GM12878 (cell line): ENCODE measurements at regions not wholly inside any gene's neighbourhood (a gene's known extent, or its start where the extent isn't known, plus 50 kb on each side); places are given as distances from the start of the nearest gene placed in this dataset.

ENCODE experiments used
- ATAC-seq: fragments of 200-7000 bp; cut with Tn5 transposase; 3 replicates; pipeline ENCODE4 v1.9.1; 2020; ENCODE audit warnings: mild to moderate bottlenecking, moderate library complexity
- BruUV-seq: library from RNA; stranded (reverse); fragments of 400-500 nt; replicated peaks from 2 replicates; lab custom pipeline; 2021; lab: Mats Ljungman, UMichigan
- CTCF ChIA-PET: fragments of 300-600 bp; sonication (Branson Sonifier 250); formaldehyde crosslinking; extraction: SDS; loops from one replicate; lab custom pipeline; 2021; ENCODE audit warnings: inconsistent platforms; lab: Yijun Ruan, JAX
- POLR2A ChIA-PET: fragments of 350-600 bp; formaldehyde crosslinking; extraction: SDS; loops from one replicate; lab custom pipeline; 2021; ENCODE audit warnings: inconsistent platforms; lab: Charles Lee
- RAD21 ChIA-PET: fragments of 300-600 bp; sonication (Branson Sonifier 250); formaldehyde crosslinking; loops from one replicate; lab custom pipeline; 2023; ENCODE audit warnings: antibody characterized with exemption; ENCODE audit not compliant: unreplicated experiment; lab: Charles Lee
- SMC1A ChIA-PET: fragments of 300-600 bp; sonication (Branson Sonifier 250); formaldehyde crosslinking; loops from one replicate; lab custom pipeline; 2023; ENCODE audit not compliant: unreplicated experiment, uncharacterized antibody; lab: Charles Lee
- DNase-seq: peaks from one replicate; pipeline ENCODE4 v3.0.0-alpha.2; 2011; ENCODE audit warnings: low read depth, low spot score
- FAIRE-seq: peaks from 3 replicates; lab custom pipeline; 2011; peaks lifted over from hg19 to GRCh38; lab: Jason Lieb, UNC
- H2AFZ ChIP-seq: 2 replicates; pipeline ENCODE4 v1.6.0; 2011; ENCODE audit warnings: low read depth, low read length, control low read depth; ENCODE audit not compliant: control insufficient read depth
- H3K27ac ChIP-seq: 2 replicates; pipeline ENCODE4 v1.5.1; 2011; ENCODE audit warnings: control low read depth; ENCODE audit not compliant: control insufficient read depth, insufficient read depth
- H3K27me3 ChIP-seq, 2 experiments: replicated peaks in 1 of 2; 2 replicates each; pipeline versions ENCODE4 v1.6.0 to v1.6.1; 2011; ENCODE audit warnings: low read length in 1 of 2; ENCODE audit not compliant: control insufficient read depth in 2 of 2, insufficient read depth in 2 of 2
- H3K36me3 ChIP-seq, 2 experiments: 2 replicates each; pipeline ENCODE4 v1.5.1; 2011; ENCODE audit warnings: low read length in 1 of 2; ENCODE audit not compliant: control insufficient read depth in 2 of 2, insufficient read depth in 2 of 2
- H3K4me1 ChIP-seq: 2 replicates; pipeline ENCODE4 v1.6.1; 2011; ENCODE audit warnings: mild to moderate bottlenecking, low read length, moderate library complexity, mixed read lengths; ENCODE audit not compliant: control insufficient read depth, insufficient read depth
- H3K4me2 ChIP-seq: 2 replicates; pipeline ENCODE4 v1.6.0; 2011; ENCODE audit warnings: control low read depth; ENCODE audit not compliant: control insufficient read depth, insufficient read depth
- H3K4me3 ChIP-seq: fragments of 200-600 bp; sonication (generic); 2 replicates; pipeline ENCODE4 v1.5.1; 2016
- H3K79me2 ChIP-seq: 2 replicates; pipeline ENCODE4 v1.6.0; 2011; ENCODE audit warnings: low read length; ENCODE audit not compliant: control insufficient read depth, insufficient read depth
- H3K9ac ChIP-seq: 2 replicates; pipeline ENCODE4 v1.8.0; 2011; ENCODE audit warnings: low read length, control low read depth, mixed read lengths; ENCODE audit not compliant: control insufficient read depth, insufficient read depth
- H3K9me3 ChIP-seq: replicated peaks from 3 replicates; pipeline ENCODE4 v1.5.1; 2011; ENCODE audit warnings: mild to moderate bottlenecking, low read length; ENCODE audit not compliant: control insufficient read depth, insufficient read depth
- H4K20me1 ChIP-seq: 2 replicates; pipeline ENCODE4 v1.6.0; 2011; ENCODE audit not compliant: control insufficient read depth, insufficient read depth
- CBX3 ChIP-seq: fragments of 200-600 bp; sonication (generic); IDR thresholded peaks from 2 replicates; pipeline ENCODE4 v1.6.1; 2016; ENCODE audit warnings: low read depth, borderline replicate concordance
- CBX5 ChIP-seq: sonication (generic); IDR thresholded peaks from 2 replicates; pipeline ENCODE4 v1.6.1; 2016; ENCODE audit warnings: low read depth, moderate library complexity, mild to moderate bottlenecking, inconsistent platforms
- EGR1 ChIP-seq, 2 experiments: IDR thresholded peaks; 1 replicate in 1 of 2; 2 replicates in 1 of 2; pipeline ENCODE4 v1.6.1; 2011 to 2012; ENCODE audit warnings: low read depth in 2 of 2, low read length in 2 of 2, borderline replicate concordance in 1 of 2, mild to moderate bottlenecking in 1 of 2, moderate library complexity in 1 of 2
- EZH2 ChIP-seq: IDR thresholded peaks from 2 replicates; pipeline ENCODE4 v1.6.1; 2012; ENCODE audit warnings: low read depth, mild to moderate bottlenecking, control low read depth, inconsistent platforms, low read length, borderline replicate concordance; ENCODE audit not compliant: control insufficient read depth
- FOS ChIP-seq: IDR thresholded peaks from 3 replicates; pipeline ENCODE4 v1.6.1; 2011; ENCODE audit warnings: borderline replicate concordance; ENCODE audit not compliant: insufficient read length; ENCODE audit errors: extremely low read depth
- IRF5 ChIP-seq: fragments of 450-650 bp; IDR thresholded peaks from 2 replicates; pipeline ENCODE4 v1.6.1; 2017; ENCODE audit warnings: borderline replicate concordance
- MEF2A ChIP-seq: IDR thresholded peaks from 2 replicates; pipeline ENCODE4 v1.6.1; 2011; ENCODE audit warnings: low read depth, mild to moderate bottlenecking, low read length, moderate library complexity; ENCODE audit not compliant: insufficient read depth
- MYB ChIP-seq: fragments of 150-350 bp; IDR thresholded peaks from 2 replicates; pipeline ENCODE4 v1.6.1; 2014; ENCODE audit warnings: mild to moderate bottlenecking, low read depth, low read length, borderline replicate concordance
- NFYA ChIP-seq: IDR thresholded peaks from 2 replicates; pipeline ENCODE4 v1.6.1; 2011; ENCODE audit warnings: low read depth, mild to moderate bottlenecking, low read length, improper control_type of control experiment, borderline replicate concordance
- SPI1 ChIP-seq: IDR thresholded peaks from 2 replicates; pipeline ENCODE4 v1.6.1; 2011; ENCODE audit warnings: low read depth, mild to moderate bottlenecking, low read length, moderate library complexity, borderline replicate concordance; ENCODE audit not compliant: insufficient read depth
- SUPT20H ChIP-seq: IDR thresholded peaks from 2 replicates; pipeline ENCODE4 v1.6.1; 2011; ENCODE audit warnings: low read depth, mild to moderate bottlenecking, low read length, moderate library complexity, borderline replicate concordance; ENCODE audit not compliant: control insufficient read depth
- ZNF592 ChIP-seq: fragments of 450-650 bp; IDR thresholded peaks from 2 replicates; pipeline ENCODE4 v1.6.1; 2017; ENCODE audit warnings: mild to moderate bottlenecking, moderate library complexity
- in situ Hi-C: fragments of 300-500 bp; cut with MboI; formaldehyde crosslinking; loops from 9 replicates; pipeline ENCODE4 v1.14.3; 2018; ENCODE audit warnings: mixed read lengths
- intact Hi-C: fragments of 100-400 bp; cut with micrococcal nuclease; formaldehyde crosslinking; loops from one replicate; pipeline ENCODE4 v1.14.2; 2022; ENCODE audit not compliant: unreplicated experiment

DNA sequence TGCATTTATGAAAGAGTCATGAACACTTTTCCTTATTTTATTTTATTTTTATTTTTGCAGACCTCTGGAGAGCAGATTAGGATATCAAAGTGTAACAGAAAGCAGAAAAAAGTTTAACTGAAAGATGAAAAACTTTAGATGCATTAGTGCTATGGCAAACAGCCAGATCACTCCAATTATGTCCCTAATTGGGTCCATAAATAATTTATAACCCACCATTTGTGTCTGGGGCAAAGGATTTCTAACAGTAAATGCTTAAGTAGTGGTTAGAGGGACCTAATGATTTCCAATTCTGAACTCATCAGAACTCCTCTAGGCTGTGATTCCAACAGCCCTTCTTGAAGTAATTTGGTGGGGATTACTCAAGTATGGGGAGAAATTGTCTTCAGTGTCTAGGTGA is 93.7 kb upstream of the PROKR2 start:
- DNase-seq (no peak), FAIRE-seq (no peak), ATAC-seq (no peak)
- no peaks in the 10 kb centered on the region for H3K36me3 ChIP-seq
- no peak overlapping the region for H2AFZ ChIP-seq
- no TSS peak for BruUV-seq
- H3K79me2 ChIP-seq: no peaks in the 10 kb centered on the region
- no peaks in the 10 kb centered on the region for H3K27me3 ChIP-seq
- H3K9me3 ChIP-seq: no peaks in the 10 kb centered on the region
- ChIA-PET SMC1A (interaction anchor here (1.0 to 1.5 kb wide), 2 partner anchors 9 to 10 kb away, joined by 3 to 4 read pairs; no protein-coding TSS in a partner anchor), POLR2A (no interaction called here), RAD21 (no interaction called here), CTCF (interaction anchor here (1.3 kb wide), 1 partner anchor 37 kb away, joined by 3 read pairs; no protein-coding TSS in a partner anchor)
- no peaks in the 10 kb centered on the region for H3K4me1 ChIP-seq
- intact Hi-C loops (no loop called here), in situ Hi-C loops (no loop called here)
- no peak overlapping the region for H3K9ac ChIP-seq
- no peaks in the 10 kb centered on the region for H4K20me1 ChIP-seq
- TF ChIP-seq MYB (no peak), CBX5 (no peak), EGR1 (IDR thresholded peaks at IDR 0.05; ENCODE audit: borderline replicate concordance in 1 of 2, low read depth in 2 of 2, low read length in 2 of 2) (no peak), CBX3 (no peak), NFYA (no peak), IRF5 (no peak), SPI1 (no peak), EZH2 (no peak), FOS (no peak), ZNF592 (no peak), SUPT20H (no peak), MEF2A (no peak)
- no peak overlapping the region for H3K27ac ChIP-seq
- H3K4me2 ChIP-seq: no peak overlapping the region
- no peak overlapping the region for H3K4me3 ChIP-seq
